OCI-LY3 (cell line): ENCODE measurements at regions not wholly inside any gene's neighbourhood (a gene's known extent, or its start where the extent isn't known, plus 50 kb on each side); places are given as distances from the start of the nearest gene placed in this dataset.

Source experiments
- CTCF ChIP-seq: fragments of 200-600, 300-600 bp; sonication (generic); IDR thresholded peaks from 2 replicates; pipeline ENCODE4 v1.5.1; 2014; ENCODE audit warnings: antibody characterized with exemption, low read length, low read depth
- EZH2phosphoT487 ChIP-seq: fragments of 200-600 bp; shearing (Covaris generic); IDR thresholded peaks from 2 replicates; pipeline ENCODE4 v1.6.1; 2018; ENCODE audit warnings: antibody characterized with exemption, mixed run types, low read depth

DNA sequence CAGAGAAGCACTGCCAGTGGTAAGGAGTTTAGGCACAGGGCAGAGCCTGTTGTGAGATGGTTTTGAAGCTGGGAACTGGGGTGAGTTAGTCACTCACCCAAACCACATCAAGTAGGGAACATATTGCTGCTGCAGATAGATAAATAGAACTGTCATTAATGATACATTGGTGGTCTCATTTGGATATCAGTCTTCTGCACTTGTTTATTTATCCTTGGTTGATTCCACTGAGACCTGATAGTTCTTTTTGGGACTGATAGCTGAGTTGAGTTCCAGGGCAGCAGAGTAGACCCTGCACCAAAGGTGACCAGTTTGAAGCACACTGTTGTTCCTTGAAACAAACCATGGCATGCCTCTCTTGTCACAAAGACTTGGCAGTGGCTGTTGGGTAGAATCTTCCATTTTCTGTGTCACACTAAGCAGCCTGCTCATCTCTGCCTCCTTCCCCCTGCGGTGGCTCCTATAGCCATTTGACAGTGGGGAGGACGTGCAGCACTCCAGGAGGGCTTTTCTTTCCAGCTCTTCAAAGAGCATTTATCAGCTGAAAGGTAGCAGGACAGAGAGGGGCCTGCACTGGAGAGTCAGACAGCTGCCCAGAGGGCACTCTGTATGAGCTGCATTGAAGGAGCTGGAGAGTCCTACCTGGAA, 59.7 kb upstream of the TMEM164 start:
- TF ChIP-seq CTCF = no peak
- no peak for TF ChIP-seq EZH2phosphoT487
